ENCODE measurements at regions not wholly inside any gene's neighbourhood (a gene's known extent, or its start where the extent isn't known, plus 50 kb on each side); places are given as distances from the start of the nearest gene placed in this dataset.
A peak's percentile ranks its signal among the peaks of the same experiment; 100 is the strongest.
"Not testable (repeated sequence)": the region's sequence is repeated elsewhere in the genome, so short reads cannot be mapped to it uniquely, and the experiment has no call there.

- DNase-seq (ENCODE audit: low read depth) = no peak
Measured at GRCh38 chr2:37570773-37571586, 100.5 kb downstream of the CDC42EP3 start.

- no peak for DNase-seq (ENCODE audit: low read depth)
Measured at GRCh38 chr2:37571587-37572136, 99.8 kb downstream of the CDC42EP3 start.

GRCh38 chr2:37573451-37574388 lies 97.7 kb downstream of the CDC42EP3 start:
- DNase-seq (ENCODE audit: low read depth) = no peak

- DNase-seq (ENCODE audit: low read depth) = no peak
Measured at GRCh38 chr2:37575780-37576179, 95.7 kb downstream of the CDC42EP3 start.

- DNase-seq (ENCODE audit: low read depth) = not testable (repeated sequence)
Measured at GRCh38 chr2:37576194-37576593, 95.2 kb downstream of the CDC42EP3 start.

GRCh38 chr2:37576831-37577230 lies 94.6 kb downstream of the CDC42EP3 start:
- DNase-seq (ENCODE audit: low read depth) = no peak

DNA sequence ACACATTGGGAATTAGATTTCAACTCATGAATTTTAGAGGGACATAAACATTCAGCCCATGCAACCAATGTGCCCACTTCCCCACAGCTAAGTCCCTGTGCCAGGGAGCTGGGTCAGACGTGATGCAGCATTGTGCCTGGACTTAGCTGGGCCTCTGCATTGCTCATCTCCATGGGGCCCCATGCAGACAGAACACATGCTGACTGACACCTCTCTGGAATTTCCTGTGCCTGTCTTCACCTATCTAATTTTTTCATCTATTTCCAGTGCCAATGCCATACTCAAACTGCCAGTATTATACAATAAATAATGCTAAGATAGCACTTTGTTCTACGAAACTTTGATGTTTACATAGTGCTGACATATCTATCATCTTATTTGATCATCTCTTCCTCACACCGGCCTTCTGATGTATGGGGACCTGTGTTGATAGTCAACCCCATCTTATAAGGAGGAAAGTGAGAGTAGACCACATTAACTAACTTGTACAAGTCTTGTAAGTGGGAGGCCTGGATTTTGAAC lies 92.2 kb downstream of the CDC42EP3 start:
- no peak for DNase-seq (ENCODE audit: low read depth)

- DNase-seq (ENCODE audit: low read depth) = not testable (repeated sequence)
Measured at GRCh38 chr2:37579949-37580348, 91.5 kb downstream of the CDC42EP3 start.

DNA sequence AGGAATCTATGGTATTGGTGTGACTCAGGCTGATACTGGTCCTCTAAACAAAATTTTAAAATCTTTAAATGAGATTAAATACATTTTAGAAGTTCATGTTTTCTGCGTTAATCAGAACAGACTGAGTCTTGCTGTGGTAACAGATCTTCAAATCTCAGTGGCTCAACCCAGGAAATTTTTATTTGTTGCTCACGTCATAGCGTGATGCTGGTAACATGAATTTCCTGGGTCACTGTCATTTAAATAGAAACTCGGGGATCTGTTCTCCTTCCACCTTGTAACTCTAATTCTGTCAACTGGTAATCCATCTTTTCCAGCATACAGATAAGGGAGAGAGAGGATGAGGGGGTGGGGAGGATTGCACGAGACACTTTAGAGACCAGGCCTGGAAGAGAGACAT lies 90.0 kb downstream of the CDC42EP3 start:
- no peak for DNase-seq (ENCODE audit: low read depth)

GRCh38 chr2:37582481-37583220 lies 88.8 kb downstream of the CDC42EP3 start:
- no peak for DNase-seq (ENCODE audit: low read depth)

GRCh38 chr2:37583402-37583801 lies 88.0 kb downstream of the CDC42EP3 start:
- DNase-seq (ENCODE audit: low read depth) = no peak

GRCh38 chr2:37583867-37584266 lies 87.6 kb downstream of the CDC42EP3 start:
- DNase-seq (ENCODE audit: low read depth) = no peak

DNA sequence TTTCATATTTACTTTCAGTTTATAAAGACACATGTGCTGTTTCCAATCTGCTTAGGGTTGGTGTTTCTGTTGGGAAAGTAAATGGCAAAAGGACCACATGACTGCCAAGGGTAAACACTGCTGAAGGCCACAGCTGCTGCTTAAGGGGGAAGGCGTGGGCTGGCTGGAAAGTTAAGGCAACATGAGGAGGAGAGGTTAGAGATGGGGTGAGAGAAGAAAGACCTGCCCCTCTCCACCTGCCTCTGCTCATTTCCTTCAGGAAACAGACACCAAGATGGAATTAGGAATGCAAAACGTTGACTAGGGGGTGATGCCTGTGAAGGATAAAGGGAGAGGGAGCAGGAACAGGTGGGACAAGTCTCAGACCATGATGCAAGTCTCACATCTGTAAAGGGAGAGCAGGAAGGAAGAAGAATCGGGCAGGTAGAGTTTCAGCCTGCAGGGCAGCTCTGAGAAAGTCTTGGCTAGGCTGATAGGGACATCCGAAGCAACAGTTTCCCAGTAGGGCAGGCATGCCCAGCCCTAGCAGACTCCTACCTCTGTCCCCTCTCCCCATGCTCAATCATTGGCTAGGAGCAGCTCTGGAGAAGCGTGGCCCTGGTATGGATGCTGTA lies 86.0 kb downstream of the CDC42EP3 start:
- DNase-seq (ENCODE audit: low read depth) = no peak

DNA sequence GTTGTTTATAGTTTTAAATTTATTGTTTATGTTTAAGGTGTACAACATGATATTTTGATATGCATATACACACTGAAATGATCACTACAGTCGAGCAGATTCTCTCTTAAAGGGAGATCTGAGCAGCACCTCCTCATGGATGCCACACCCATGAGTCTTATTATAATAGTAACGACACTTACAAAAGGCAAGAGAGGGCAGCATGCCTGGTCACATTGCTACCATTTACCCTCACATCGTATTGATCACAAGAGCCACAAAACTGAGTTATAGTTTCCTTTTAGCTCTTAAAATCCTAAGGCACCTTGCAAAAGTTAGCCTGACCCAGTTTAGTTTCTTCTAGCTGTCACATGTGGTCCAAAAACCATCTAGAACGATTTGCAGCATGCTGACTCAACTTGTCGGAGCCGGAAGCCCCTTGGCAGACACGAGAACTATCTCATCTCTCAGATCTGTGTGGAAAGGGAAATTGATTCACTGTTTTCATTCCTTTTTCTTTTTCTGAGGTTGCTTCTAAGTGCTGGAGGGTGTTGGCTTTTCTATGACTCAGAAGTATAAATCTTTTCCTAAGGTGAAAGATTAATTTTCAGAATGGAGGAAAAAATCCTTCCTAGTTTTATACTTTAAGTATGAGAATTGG lies 85.3 kb downstream of the CDC42EP3 start:
- DNase-seq (ENCODE audit: low read depth) = peak; percentile 73

DNA sequence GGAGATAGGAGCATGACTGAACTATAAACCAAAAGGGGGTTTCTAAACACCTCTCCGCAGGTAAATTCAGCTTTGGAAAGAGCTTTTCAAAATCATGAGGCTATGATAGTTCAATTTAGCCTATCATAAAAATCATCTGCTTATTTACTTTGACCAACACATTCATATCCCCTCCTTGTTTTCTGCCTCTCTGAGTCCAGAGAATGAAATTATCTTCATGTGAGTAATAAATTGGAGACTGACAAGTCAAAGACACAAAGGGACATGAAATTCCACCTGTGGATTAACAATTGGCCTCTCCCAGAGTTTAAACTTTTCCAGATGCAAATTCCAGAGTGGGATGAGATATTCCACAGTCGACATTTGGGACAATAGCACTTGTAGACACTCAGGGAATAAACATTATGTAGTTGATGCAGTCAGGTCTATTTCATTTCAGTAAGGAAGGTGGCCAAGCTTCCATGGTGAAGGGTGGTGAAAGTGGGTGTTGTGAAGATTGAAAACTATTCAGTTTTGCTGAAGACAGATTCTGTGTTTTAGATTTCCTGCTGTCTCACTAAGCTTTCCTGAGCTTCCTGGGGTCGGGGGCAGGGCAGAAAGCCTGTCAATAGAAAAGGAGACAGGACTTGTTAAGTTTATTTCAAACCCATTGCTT lies 84.7 kb downstream of the CDC42EP3 start:
- no peak for DNase-seq (ENCODE audit: low read depth)

DNA sequence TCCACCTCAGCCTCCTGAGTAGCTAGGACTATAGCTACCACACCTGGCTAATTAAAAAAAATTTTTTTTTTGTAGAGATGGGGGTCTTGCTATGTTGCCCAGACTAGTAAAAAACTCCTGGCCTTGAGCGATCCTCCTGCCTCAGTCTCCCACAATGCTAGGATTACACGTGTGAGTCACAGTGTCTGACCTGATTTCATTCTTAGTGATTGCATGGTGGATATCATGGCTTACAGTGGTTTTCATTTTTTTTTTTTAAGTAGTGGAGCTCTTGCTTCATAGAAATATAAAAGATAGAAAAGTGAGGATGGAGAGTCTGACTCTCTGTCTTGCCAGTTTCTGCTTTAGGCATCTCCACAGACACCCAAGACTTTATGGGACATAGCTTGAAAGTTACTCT lies 83.6 kb downstream of the CDC42EP3 start:
- no peak for DNase-seq (ENCODE audit: low read depth)

GRCh38 chr2:37588316-37588777 lies 83.1 kb downstream of the CDC42EP3 start:
- DNase-seq (ENCODE audit: low read depth) = no peak

GRCh38 chr2:37589298-37589697 lies 82.1 kb downstream of the CDC42EP3 start:
- DNase-seq (ENCODE audit: low read depth) = no peak

DNA sequence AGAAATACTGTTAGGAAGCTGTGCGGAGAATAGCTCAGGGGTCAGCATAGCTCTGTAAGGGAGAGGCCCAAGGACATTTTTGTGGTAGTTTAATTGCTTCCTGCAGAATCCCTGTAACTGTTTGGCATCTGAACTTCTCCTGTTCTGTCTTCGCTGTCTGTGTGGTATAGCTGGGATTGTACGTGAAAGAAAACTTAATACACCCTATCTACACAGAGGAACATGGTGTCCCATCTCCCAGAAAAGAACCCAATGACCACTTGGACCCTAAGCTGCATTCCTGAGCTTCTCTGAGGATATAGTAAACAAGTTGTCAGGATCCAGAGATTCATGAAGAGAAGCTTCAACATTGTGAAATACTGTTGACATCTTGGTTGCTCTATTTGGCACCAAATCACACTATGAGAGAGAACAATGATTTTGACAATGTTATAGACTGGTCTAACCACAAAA lies 81.3 kb downstream of the CDC42EP3 start:
- DNase-seq (ENCODE audit: low read depth) = no peak

All from activated T-cell treated with anti-CD3 and anti-CD28 coated beads for 24 hours (primary cell).